ENCODE measurements at regions not wholly inside any gene's neighbourhood (a gene's known extent, or its start where the extent isn't known, plus 50 kb on each side); places are given as distances from the start of the nearest gene placed in this dataset.

- peak; percentile 84 for DNase-seq
Measured at GRCh38 chr11:70522593-70523311, 124.4 kb downstream of the CTTN start.

GRCh38 chr11:70523384-70524095 lies 125.2 kb downstream of the CTTN start:
- no peak for DNase-seq

- no peak for DNase-seq
Measured at GRCh38 chr11:70524096-70524922, 126.0 kb downstream of the CTTN start.

- no peak for DNase-seq
Measured at GRCh38 chr11:70525006-70525405, 126.7 kb downstream of the CTTN start.

- no peak for DNase-seq
Measured at GRCh38 chr11:70525466-70525865, 127.1 kb downstream of the CTTN start.

GRCh38 chr11:70526116-70527045 lies 128.1 kb downstream of the CTTN start:
- peak; percentile 13 for DNase-seq

GRCh38 chr11:70527046-70527395 lies 128.7 kb downstream of the CTTN start:
- no peak for DNase-seq

- no peak for DNase-seq
Measured at GRCh38 chr11:70527429-70528045, 129.2 kb downstream of the CTTN start.

GRCh38 chr11:70528046-70528793 lies 129.9 kb downstream of the CTTN start:
- no peak for DNase-seq

- no peak for DNase-seq
Measured at GRCh38 chr11:70528794-70529580, 130.7 kb downstream of the CTTN start.

- DNase-seq: no peak
Measured at GRCh38 chr11:70530010-70530409, 131.7 kb downstream of the CTTN start.

- no peak for DNase-seq
Measured at GRCh38 chr11:70530629-70531185, 132.4 kb downstream of the CTTN start.

- no peak for DNase-seq
Measured at GRCh38 chr11:70531281-70532065, 133.1 kb downstream of the CTTN start.

- DNase-seq: no peak
Measured at GRCh38 chr11:70532066-70532440, 133.7 kb downstream of the CTTN start.

GRCh38 chr11:70532731-70533130 lies 134.4 kb downstream of the CTTN start:
- DNase-seq: no peak

- no peak for DNase-seq
Measured at GRCh38 chr11:70535191-70535971, 137.1 kb downstream of the CTTN start.

- no peak for DNase-seq
Measured at GRCh38 chr11:70536051-70536877, 137.9 kb downstream of the CTTN start.

Measured in NCI-H1092 treated with DMSO at 0.1 percent for 48 hours (cell line).